BE2C (cell line): ENCODE measurements at regions not wholly inside any gene's neighbourhood (a gene's known extent, or its start where the extent isn't known, plus 50 kb on each side); places are given as distances from the start of the nearest gene placed in this dataset.

Experiments used
- DNase-seq: peaks from one replicate; pipeline ENCODE4 v3.0.0-alpha.2; 2020
- H3K27me3 ChIP-seq: fragments of 250-450 bp; sonication (Bioruptor Pico); 2 replicates; pipeline ENCODE4 v1.5.1; 2020; ENCODE audit warnings: mild to moderate bottlenecking
- H3K36me3 ChIP-seq: fragments of 250-450 bp; sonication (Bioruptor Pico); 2 replicates; pipeline ENCODE4 v1.5.1; 2020; ENCODE audit warnings: mild to moderate bottlenecking
- H3K4me1 ChIP-seq: fragments of 250-450 bp; sonication (Bioruptor Pico); 2 replicates; pipeline ENCODE4 v1.5.1; 2020
- H3K4me3 ChIP-seq: 2 replicates; pipeline ENCODE4 v1.5.1; 2011; ENCODE audit warnings: low read depth, low read length
- H3K9me3 ChIP-seq: fragments of 250-450 bp; sonication (Bioruptor Pico); 2 replicates; pipeline ENCODE4 v1.5.1; 2020
- TF ChIP-seq, protein P1 (sequence below): IDR thresholded peaks from 2 replicates; pipeline ENCODE4 v1.5.1; 2012; ENCODE audit warnings: mild to moderate bottlenecking, low read depth, low read length

GRCh38 chr12:88314706-88315105 lies 172.6 kb downstream of the TMTC3 start:
- H3K36me3 ChIP-seq = no peaks in the 10 kb centered on the region
- H3K27me3 ChIP-seq = no peaks in the 10 kb centered on the region
- no peak for DNase-seq

DNA sequence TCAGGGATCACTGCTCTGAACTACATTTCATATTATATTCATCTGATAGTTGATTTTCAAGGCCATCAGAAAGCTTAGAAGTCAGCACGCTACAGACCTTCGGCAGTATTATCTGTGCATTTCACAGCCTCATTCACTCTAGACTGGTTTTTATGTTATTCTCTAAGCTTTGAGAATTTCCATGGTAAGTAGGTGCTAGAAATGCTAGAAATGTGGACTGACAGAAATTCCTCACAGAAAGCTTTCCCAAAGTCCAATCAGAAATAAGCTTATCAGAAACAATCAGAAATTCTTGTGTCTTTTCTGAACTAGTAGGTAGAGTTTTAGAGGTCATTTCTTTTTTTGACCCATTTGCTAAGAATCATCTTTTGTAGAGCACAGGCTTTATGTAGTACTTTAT lies 176.6 kb downstream of the TMTC3 start:
- Histone ChIP-seq H3K36me3 (no peaks in the 10 kb centered on the region), H3K9me3 (no peaks in the 10 kb centered on the region), H3K4me1 (no peaks in the 10 kb centered on the region), H3K4me3 (no peak overlapping the region), H3K27me3 (no peaks in the 10 kb centered on the region)
- TF ChIP-seq, protein P1, sequence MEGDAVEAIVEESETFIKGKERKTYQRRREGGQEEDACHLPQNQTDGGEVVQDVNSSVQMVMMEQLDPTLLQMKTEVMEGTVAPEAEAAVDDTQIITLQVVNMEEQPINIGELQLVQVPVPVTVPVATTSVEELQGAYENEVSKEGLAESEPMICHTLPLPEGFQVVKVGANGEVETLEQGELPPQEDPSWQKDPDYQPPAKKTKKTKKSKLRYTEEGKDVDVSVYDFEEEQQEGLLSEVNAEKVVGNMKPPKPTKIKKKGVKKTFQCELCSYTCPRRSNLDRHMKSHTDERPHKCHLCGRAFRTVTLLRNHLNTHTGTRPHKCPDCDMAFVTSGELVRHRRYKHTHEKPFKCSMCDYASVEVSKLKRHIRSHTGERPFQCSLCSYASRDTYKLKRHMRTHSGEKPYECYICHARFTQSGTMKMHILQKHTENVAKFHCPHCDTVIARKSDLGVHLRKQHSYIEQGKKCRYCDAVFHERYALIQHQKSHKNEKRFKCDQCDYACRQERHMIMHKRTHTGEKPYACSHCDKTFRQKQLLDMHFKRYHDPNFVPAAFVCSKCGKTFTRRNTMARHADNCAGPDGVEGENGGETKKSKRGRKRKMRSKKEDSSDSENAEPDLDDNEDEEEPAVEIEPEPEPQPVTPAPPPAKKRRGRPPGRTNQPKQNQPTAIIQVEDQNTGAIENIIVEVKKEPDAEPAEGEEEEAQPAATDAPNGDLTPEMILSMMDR = no peak
- DNase-seq = no peak

More at GRCh38 chr12:88314706-88315105, 172.6 kb downstream of the TMTC3 start:
- no peak overlapping the region for H3K4me3 ChIP-seq
- no peaks in the 10 kb centered on the region for H3K9me3 ChIP-seq
- TF ChIP-seq, protein P1 = no peak
- no peaks in the 10 kb centered on the region for H3K4me1 ChIP-seq

- Histone ChIP-seq H3K27me3 (no peaks in the 10 kb centered on the region), H3K4me1 (no peaks in the 10 kb centered on the region), H3K9me3 (no peaks in the 10 kb centered on the region), H3K36me3 (no peaks in the 10 kb centered on the region), H3K4me3 (no peak overlapping the region)
- TF ChIP-seq, protein P1 = no peak
- no peak for DNase-seq
Observed at GRCh38 chr12:88325076-88325815, 183.1 kb downstream of the TMTC3 start.

DNA sequence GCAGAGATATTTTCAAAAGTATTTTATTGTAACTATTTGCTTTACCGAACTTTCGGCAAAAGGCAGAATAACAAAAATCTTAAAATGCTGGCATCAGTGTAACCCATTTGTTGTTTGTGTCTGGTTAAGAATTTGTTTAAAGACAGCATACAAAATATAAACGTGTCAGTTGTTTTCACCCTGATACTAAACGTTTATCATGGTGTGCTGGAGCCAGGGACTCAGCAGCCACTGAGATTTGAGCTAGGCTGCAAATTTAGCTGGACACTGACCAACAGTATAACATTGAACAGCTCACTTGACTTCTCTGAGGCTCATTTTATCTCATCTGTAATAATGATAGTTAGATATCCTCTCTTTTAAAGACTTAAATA lies 183.7 kb downstream of the TMTC3 start:
- DNase-seq = no peak
- H3K4me3 ChIP-seq = no peak overlapping the region
- TF ChIP-seq, protein P1 = no peak
- no peaks in the 10 kb centered on the region for H3K4me1 ChIP-seq
- H3K36me3 ChIP-seq = no peaks in the 10 kb centered on the region
- H3K9me3 ChIP-seq = no peaks in the 10 kb centered on the region
- H3K27me3 ChIP-seq = no peaks in the 10 kb centered on the region

GRCh38 chr12:88327276-88327675 lies 185.2 kb downstream of the TMTC3 start:
- H3K4me3 ChIP-seq = no peak overlapping the region
- DNase-seq = no peak
- H3K9me3 ChIP-seq = no peaks in the 10 kb centered on the region
- H3K4me1 ChIP-seq = no peaks in the 10 kb centered on the region
- TF ChIP-seq, protein P1 = no peak
- no peaks in the 10 kb centered on the region for H3K27me3 ChIP-seq
- H3K36me3 ChIP-seq = no peaks in the 10 kb centered on the region

DNA sequence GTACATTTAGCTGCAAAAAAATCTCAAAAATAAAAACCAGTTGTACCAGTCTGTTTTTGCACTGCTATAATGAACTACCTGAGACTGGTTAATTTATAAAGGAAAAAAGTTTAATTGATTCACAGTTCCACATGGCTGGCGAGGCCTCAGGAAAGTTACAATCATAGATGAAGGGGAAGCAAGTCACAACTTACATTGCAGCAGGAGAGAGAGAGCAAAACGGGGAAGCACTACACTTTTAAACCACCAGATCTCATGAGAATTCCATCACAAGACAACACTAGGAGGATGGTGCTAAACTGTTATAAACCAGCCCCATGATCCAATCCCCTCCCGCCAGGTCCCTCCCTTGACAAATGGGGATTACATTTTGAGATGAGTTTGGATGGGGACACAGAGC lies 186.0 kb downstream of the TMTC3 start:
- Histone ChIP-seq H3K36me3 (no peaks in the 10 kb centered on the region), H3K4me1 (no peaks in the 10 kb centered on the region), H3K9me3 (no peaks in the 10 kb centered on the region), H3K27me3 (no peaks in the 10 kb centered on the region), H3K4me3 (no peak overlapping the region)
- TF ChIP-seq, protein P1 = no peak
- no peak for DNase-seq
